Ovary (tissue), 3 donors: ENCODE measurements at regions not wholly inside any gene's neighbourhood (a gene's known extent, or its start where the extent isn't known, plus 50 kb on each side); places are given as distances from the start of the nearest gene placed in this dataset.

Experiments
- CTCF ChIP-seq, 3 donors: fragments of 450-650 bp in 2 of 3; fragments of 200-600 bp in 1 of 3; IDR thresholded peaks; one replicate each; pipeline versions ENCODE4 v1.5.1 to v1.8.0; 2016 to 2022; ENCODE audit warnings: antibody characterized with exemption in 3 of 3, mild to moderate bottlenecking in 1 of 3
- EP300 ChIP-seq: sonication (generic); formaldehyde crosslinking; IDR thresholded peaks from one replicate; pipeline ENCODE4 v1.6.1; 2017; ENCODE audit warnings: antibody characterized with exemption
- POLR2A ChIP-seq: fragments of 450-650 bp; IDR thresholded peaks from one replicate; pipeline ENCODE4 v1.6.1; 2017; ENCODE audit warnings: antibody characterized with exemption, mild to moderate bottlenecking, moderate library complexity
- donor health status: DM: no; HTN: no; CAD: no.

- TF ChIP-seq CTCF (IDR thresholded peaks at IDR 0.05) = no peak
- no peak for TF ChIP-seq POLR2A
- no peak for TF ChIP-seq EP300
Measured at GRCh38 chr7:57646219-57646900, 196.4 kb downstream of the ZNF716 start.
